Progenitor cell of endocrine pancreas (in vitro differentiated cells): ENCODE measurements at regions not wholly inside any gene's neighbourhood (a gene's known extent, or its start where the extent isn't known, plus 50 kb on each side); places are given as distances from the start of the nearest gene placed in this dataset.

Experiments
- DNase-seq: peaks from one replicate; pipeline ENCODE4 v3.0.0; 2021; ENCODE audit warnings: low spot score; ENCODE audit not compliant: unreplicated experiment
- H3K27ac Mint-ChIP-seq: 2 replicates; pipeline ENCODE4 v1.8.0; 2021; ENCODE audit warnings: mild to moderate bottlenecking, moderate library complexity, mixed read lengths
- H3K27me3 Mint-ChIP-seq: 2 replicates; pipeline ENCODE4 v1.8.0; 2021; ENCODE audit warnings: mixed read lengths
- H3K36me3 Mint-ChIP-seq: 2 replicates; pipeline ENCODE4 v1.8.0; 2022; ENCODE audit warnings: mixed read lengths; ENCODE audit not compliant: insufficient read depth
- H3K4me1 Mint-ChIP-seq: 2 replicates; pipeline ENCODE4 v1.8.0; 2021; ENCODE audit warnings: low read depth, mixed read lengths
- H3K4me3 Mint-ChIP-seq: 2 replicates; pipeline ENCODE4 v1.8.0; 2021; ENCODE audit warnings: low read depth, mild to moderate bottlenecking, moderate library complexity, mixed read lengths
- H3K9me3 Mint-ChIP-seq: 2 replicates; pipeline ENCODE4 v1.8.0; 2021; ENCODE audit warnings: low read depth, mixed read lengths
- TF ChIP-seq, protein P1 (sequence below): fragments of 200-600 bp; sonication (generic); IDR thresholded peaks from one replicate; pipeline ENCODE4 v1.5.0; 2021; ENCODE audit warnings: antibody characterized with exemption, mild to moderate bottlenecking; ENCODE audit not compliant: unreplicated experiment

DNA sequence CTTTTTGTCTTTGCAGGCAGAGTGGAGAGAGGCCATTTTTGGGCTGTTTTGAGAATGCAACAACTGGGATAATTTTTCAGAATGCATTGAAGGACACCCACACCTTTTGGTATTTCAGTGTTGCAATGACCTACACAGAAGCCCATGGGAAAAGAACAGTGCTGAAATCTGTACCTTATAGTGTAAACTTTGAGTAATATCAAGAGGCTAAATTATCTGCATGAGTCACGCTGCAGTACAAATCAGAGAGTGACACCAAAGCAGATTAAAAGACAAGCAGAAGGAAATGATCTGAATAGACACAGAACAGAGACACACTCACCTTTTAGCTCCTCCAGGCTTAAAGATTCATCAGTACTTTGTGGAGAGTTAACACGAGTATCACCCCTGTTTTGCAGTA, 265.3 kb downstream of the PAX3 start:
- Mint-ChIP-seq H3K27me3 (peaks cover 14% of the 10 kb centered on the region), H3K9me3 (peaks cover 8% of the 10 kb centered on the region), H3K4me1 (no peaks in the 10 kb centered on the region), H3K4me3 (no peak overlapping the region), H3K27ac (no peak overlapping the region), H3K36me3 (no peaks in the 10 kb centered on the region)
- DNase-seq: no peak
- TF ChIP-seq, protein P1, sequence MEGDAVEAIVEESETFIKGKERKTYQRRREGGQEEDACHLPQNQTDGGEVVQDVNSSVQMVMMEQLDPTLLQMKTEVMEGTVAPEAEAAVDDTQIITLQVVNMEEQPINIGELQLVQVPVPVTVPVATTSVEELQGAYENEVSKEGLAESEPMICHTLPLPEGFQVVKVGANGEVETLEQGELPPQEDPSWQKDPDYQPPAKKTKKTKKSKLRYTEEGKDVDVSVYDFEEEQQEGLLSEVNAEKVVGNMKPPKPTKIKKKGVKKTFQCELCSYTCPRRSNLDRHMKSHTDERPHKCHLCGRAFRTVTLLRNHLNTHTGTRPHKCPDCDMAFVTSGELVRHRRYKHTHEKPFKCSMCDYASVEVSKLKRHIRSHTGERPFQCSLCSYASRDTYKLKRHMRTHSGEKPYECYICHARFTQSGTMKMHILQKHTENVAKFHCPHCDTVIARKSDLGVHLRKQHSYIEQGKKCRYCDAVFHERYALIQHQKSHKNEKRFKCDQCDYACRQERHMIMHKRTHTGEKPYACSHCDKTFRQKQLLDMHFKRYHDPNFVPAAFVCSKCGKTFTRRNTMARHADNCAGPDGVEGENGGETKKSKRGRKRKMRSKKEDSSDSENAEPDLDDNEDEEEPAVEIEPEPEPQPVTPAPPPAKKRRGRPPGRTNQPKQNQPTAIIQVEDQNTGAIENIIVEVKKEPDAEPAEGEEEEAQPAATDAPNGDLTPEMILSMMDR: no peak

DNA sequence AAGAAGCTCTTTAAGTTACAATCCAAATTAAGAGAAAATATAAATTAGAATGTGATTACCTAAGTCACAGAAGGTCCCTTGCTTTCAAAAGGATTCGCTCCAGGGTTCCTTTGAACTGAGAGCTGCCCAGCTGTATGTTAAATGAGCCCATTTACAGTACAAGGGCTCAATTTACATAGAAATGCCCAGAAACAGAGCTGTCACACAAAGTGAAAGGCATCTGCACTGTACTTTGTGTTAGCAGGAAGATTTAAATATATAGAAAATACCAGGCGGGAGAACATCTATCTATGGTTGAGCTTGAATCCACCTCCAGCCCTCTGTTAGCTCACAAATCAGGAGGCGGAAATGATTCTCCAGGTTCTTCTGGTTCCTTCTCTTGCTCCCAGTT, 272.9 kb downstream of the PAX3 start:
- Mint-ChIP-seq H3K4me3 (no peak overlapping the region), H3K36me3 (no peaks in the 10 kb centered on the region), H3K27me3 (peaks cover 17% of the 10 kb centered on the region), H3K27ac (no peak overlapping the region), H3K4me1 (peaks cover 4% of the 10 kb centered on the region), H3K9me3 (peaks cover 8% of the 10 kb centered on the region)
- TF ChIP-seq, protein P1: no peak
- no peak for DNase-seq

DNA sequence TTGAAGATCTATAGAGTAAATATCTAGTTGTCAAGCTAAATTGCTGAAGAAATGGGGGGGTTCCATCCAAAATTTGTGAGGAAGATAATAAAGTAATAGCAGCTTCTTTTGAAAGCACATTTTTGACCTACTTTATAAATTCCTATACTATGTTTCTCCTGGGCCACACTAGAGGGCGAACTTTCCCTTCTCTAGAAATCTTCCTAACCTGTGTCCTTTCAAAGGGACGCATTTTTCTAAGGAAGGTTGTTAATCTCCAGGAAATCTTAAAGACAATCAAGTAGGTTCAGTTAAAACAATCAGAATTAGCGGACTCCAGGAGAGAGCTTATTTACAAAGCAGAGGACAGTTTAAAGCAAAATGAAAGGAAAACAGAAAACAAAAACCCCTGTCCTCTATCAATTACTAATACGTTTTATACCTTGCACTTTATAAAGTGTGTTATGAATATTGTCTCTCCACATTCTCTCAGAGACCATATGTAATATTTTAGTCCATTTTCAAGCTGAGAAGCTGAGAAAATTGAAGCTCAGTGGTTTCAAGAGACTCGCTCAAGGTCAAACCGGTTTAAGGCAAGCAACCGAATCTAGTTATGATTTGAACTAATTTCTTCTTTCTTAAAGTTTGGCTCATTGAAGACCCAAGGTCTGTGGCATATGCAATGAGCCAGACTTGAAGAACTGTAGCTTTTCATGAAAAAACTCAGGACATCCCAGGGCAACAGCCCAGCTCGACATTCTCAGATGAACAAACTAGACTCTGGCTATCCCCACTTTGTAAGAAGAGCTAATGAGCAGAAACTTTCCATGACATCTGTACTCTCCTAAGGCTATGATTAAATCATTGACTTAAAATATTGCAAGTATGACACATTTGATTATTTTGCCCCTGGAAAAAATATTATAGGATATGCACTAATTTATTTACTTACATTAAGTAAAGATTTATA, 273.6 kb downstream of the PAX3 start:
- peaks cover 4% of the 10 kb centered on the region for H3K4me1 Mint-ChIP-seq
- H3K9me3 Mint-ChIP-seq: peaks cover 8% of the 10 kb centered on the region
- no peak overlapping the region for H3K27ac Mint-ChIP-seq
- no peak for DNase-seq
- peaks cover 17% of the 10 kb centered on the region for H3K27me3 Mint-ChIP-seq
- TF ChIP-seq, protein P1: peak; percentile 74
- no peak overlapping the region for H3K4me3 Mint-ChIP-seq
- no peaks in the 10 kb centered on the region for H3K36me3 Mint-ChIP-seq

DNA sequence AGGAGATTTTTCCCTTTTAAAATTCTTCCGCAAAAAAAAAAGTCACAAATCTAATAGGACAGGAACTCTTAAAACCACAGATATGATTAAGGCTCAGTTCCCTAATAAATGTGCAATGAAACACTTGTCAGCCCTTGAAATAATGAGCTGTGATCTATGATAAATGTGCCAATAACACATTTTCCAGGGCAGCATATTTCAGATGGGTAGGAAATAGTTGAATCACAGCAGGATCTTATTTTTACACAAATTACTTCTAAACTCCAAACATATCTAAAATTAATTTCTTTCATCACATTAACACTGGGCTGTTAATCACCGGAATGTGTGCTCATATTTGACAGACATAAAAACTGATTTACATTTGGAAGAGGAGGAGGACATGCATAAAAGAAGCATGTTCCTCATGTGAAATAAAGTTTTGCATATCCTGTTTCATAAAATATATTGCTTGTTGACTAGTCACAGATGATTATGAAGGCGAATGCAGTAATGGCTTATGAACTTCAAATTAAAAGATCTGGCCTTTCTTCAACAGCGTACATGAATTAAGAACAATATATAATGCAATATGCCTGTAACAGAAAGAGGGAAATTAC, 281.4 kb downstream of the PAX3 start:
- H3K27ac Mint-ChIP-seq: no peak overlapping the region
- H3K9me3 Mint-ChIP-seq: peaks cover 4% of the 10 kb centered on the region
- H3K4me3 Mint-ChIP-seq: no peak overlapping the region
- TF ChIP-seq, protein P1: no peak
- H3K4me1 Mint-ChIP-seq: no peaks in the 10 kb centered on the region
- H3K27me3 Mint-ChIP-seq: peaks cover 18% of the 10 kb centered on the region
- DNase-seq: no peak
- H3K36me3 Mint-ChIP-seq: no peaks in the 10 kb centered on the region

DNA sequence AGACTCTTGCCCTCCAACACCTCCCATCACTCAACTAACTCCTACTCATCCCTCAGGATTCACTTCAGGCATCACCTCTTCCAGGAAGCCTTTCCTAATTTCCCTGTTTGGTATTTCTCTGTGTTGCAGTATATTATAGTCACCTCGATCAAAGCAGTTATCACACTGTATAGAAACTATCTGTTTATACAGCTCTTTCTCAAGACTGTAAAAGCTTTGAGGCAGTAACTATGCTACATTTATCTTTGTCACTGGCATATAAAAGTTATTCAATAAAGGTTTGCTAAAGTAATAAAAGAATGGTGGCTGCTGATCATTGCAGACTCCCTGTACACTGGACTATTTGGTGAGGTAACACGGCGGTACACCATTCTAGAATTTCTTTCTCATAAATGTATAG, 284.9 kb downstream of the PAX3 start:
- Mint-ChIP-seq H3K27me3 (peaks cover 21% of the 10 kb centered on the region), H3K27ac (no peak overlapping the region), H3K4me3 (no peak overlapping the region), H3K9me3 (peaks cover 4% of the 10 kb centered on the region), H3K4me1 (no peaks in the 10 kb centered on the region), H3K36me3 (no peaks in the 10 kb centered on the region)
- DNase-seq: no peak
- TF ChIP-seq, protein P1: no peak
